A673 (cell line): ENCODE measurements at regions not wholly inside any gene's neighbourhood (a gene's known extent, or its start where the extent isn't known, plus 50 kb on each side); places are given as distances from the start of the nearest gene placed in this dataset.

Source experiments
- BruUV-seq: library from RNA; stranded (reverse); fragments of 400-500 nt; replicated peaks from 2 replicates; lab custom pipeline; 2021; lab: Mats Ljungman, UMichigan
- CTCF ChIA-PET: fragments of 300-600 bp; sonication (Branson Sonifier 250); formaldehyde crosslinking; loops from one replicate; lab custom pipeline; 2022; ENCODE audit warnings: antibody characterized with exemption; lab: Charles Lee
- POLR2A ChIA-PET: fragments of 300-600 bp; sonication (Branson Sonifier 250); formaldehyde crosslinking; loops from one replicate; lab custom pipeline; 2022; ENCODE audit warnings: antibody characterized with exemption; ENCODE audit not compliant: low non-redundant PET; lab: Charles Lee
- DNase-seq: peaks from one replicate; pipeline ENCODE4 v3.0.0-alpha.2; 2015; ENCODE audit warnings: low spot score
- H3K27ac ChIP-seq: fragments of 200-600 bp; sonication (generic); 2 replicates; pipeline ENCODE4 v1.5.1; 2016; ENCODE audit warnings: mixed run types, low read depth, mild to moderate bottlenecking, mixed read lengths, antibody characterized with exemption, low read length; ENCODE audit not compliant: poor library complexity, severe bottlenecking
- H3K27me3 ChIP-seq: fragments of 200-600 bp; sonication (generic); replicated peaks from 2 replicates; pipeline ENCODE4 v1.6.1; 2017; ENCODE audit warnings: mixed run types, low read depth, mild to moderate bottlenecking, mixed read lengths, antibody characterized with exemption, low read length; ENCODE audit not compliant: insufficient read depth, poor library complexity
- H3K36me3 ChIP-seq: fragments of 200-600 bp; sonication (generic); 2 replicates; pipeline ENCODE4 v1.6.1; 2016; ENCODE audit warnings: mixed run types, mild to moderate bottlenecking, mixed read lengths, antibody characterized with exemption, low read length; ENCODE audit not compliant: insufficient read depth, poor library complexity, severe bottlenecking
- H3K4me1 ChIP-seq: fragments of 200-600 bp; sonication (generic); 2 replicates; pipeline ENCODE4 v1.6.1; 2017; ENCODE audit warnings: mixed run types, mild to moderate bottlenecking, mixed read lengths, antibody characterized with exemption, low read length; ENCODE audit not compliant: insufficient read depth, poor library complexity, severe bottlenecking
- H3K4me3 ChIP-seq: fragments of 200-600 bp; sonication (generic); 2 replicates; pipeline ENCODE4 v1.5.1; 2016; ENCODE audit warnings: low read depth, mixed run types, mild to moderate bottlenecking, mixed read lengths, low read length; ENCODE audit not compliant: poor library complexity, severe bottlenecking
- H3K9me3 ChIP-seq: fragments of 200-600 bp; sonication (generic); 2 replicates; pipeline ENCODE4 v1.6.1; 2016; ENCODE audit warnings: mixed run types, low read depth, mild to moderate bottlenecking, mixed read lengths, antibody characterized with exemption, low read length; ENCODE audit not compliant: poor library complexity, severe bottlenecking
- EZH2 ChIP-seq: fragments of 200-600 bp; sonication (generic); IDR thresholded peaks from 2 replicates; pipeline ENCODE4 v1.6.1; 2017; ENCODE audit warnings: borderline replicate concordance, low read depth, mild to moderate bottlenecking, mixed read lengths, antibody characterized with exemption, low read length; ENCODE audit not compliant: poor library complexity, severe bottlenecking
- intact Hi-C: fragments of 100-400 bp; cut with micrococcal nuclease; formaldehyde crosslinking; loops from one replicate; pipeline ENCODE4 v1.10.0; 2022; ENCODE audit not compliant: unreplicated experiment
- TF ChIP-seq, protein P1 (sequence below): fragments of 300-800, 200-600 bp; sonication (generic); conservative IDR thresholded peaks from 2 replicates; pipeline ENCODE4 v1.5.1; 2017; ENCODE audit warnings: low read depth, mild to moderate bottlenecking, antibody characterized with exemption, low read length, moderate library complexity, mixed read lengths

GRCh38 chr12:53852992-53853391 is 85.6 kb upstream of the HOXC13 start:
- no peak overlapping the region for H3K27ac ChIP-seq
- intact Hi-C loops, result no loop called here
- no peaks in the 10 kb centered on the region for H3K9me3 ChIP-seq
- H3K36me3 ChIP-seq, result no peaks in the 10 kb centered on the region
- POLR2A ChIA-PET, result no interaction called here
- no peaks in the 10 kb centered on the region for H3K27me3 ChIP-seq
- DNase-seq, result no peak
- H3K4me3 ChIP-seq, result no peak overlapping the region
- TF ChIP-seq EZH2, result no peak
- TF ChIP-seq, protein P1, sequence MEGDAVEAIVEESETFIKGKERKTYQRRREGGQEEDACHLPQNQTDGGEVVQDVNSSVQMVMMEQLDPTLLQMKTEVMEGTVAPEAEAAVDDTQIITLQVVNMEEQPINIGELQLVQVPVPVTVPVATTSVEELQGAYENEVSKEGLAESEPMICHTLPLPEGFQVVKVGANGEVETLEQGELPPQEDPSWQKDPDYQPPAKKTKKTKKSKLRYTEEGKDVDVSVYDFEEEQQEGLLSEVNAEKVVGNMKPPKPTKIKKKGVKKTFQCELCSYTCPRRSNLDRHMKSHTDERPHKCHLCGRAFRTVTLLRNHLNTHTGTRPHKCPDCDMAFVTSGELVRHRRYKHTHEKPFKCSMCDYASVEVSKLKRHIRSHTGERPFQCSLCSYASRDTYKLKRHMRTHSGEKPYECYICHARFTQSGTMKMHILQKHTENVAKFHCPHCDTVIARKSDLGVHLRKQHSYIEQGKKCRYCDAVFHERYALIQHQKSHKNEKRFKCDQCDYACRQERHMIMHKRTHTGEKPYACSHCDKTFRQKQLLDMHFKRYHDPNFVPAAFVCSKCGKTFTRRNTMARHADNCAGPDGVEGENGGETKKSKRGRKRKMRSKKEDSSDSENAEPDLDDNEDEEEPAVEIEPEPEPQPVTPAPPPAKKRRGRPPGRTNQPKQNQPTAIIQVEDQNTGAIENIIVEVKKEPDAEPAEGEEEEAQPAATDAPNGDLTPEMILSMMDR, result no peak
- no TSS peak for BruUV-seq
- CTCF ChIA-PET, result no interaction called here
- peaks cover 11% of the 10 kb centered on the region for H3K4me1 ChIP-seq

DNA sequence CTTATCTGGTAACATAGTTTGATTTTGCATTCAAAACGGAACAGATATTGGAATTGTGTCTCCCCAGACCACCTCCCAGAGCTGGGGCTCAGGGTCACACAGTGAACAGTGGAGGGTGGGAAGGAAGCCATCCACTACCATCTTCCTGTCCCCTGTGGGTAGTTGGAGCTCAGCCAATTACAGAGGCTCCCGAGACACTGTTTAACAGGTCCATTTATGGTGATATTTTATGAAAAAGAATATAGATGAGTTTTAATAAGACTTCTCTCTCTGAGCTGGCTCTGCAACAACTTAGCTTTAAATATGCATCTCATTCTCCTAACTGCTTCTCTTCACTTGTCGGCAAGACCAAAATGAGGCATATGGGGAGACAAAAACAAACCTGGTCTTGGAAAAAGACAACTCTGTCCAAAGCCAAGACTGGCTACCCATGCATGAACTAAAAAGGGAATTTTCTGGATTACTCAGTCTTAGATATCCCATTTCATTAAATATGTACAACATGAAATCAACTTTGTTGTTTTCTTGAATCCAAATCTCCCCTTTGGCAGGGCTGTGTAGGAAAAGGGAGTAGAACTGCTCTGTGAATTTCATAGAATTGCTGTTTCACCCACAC is 83.8 kb upstream of the HOXC13 start:
- BruUV-seq, result no TSS peak
- CTCF ChIA-PET, result no interaction called here
- Histone ChIP-seq H3K4me1 (peaks cover 11% of the 10 kb centered on the region), H3K27ac (no peak overlapping the region), H3K4me3 (no peak overlapping the region), H3K9me3 (no peaks in the 10 kb centered on the region), H3K36me3 (no peaks in the 10 kb centered on the region), H3K27me3 (no peaks in the 10 kb centered on the region)
- TF ChIP-seq, protein P1, result no peak
- TF ChIP-seq EZH2, result no peak
- POLR2A ChIA-PET, result no interaction called here
- intact Hi-C loops, result no loop called here
- DNase-seq, result peak; percentile 50

- Histone ChIP-seq H3K27ac (no peak overlapping the region), H3K9me3 (no peaks in the 10 kb centered on the region), H3K36me3 (no peaks in the 10 kb centered on the region), H3K4me3 (no peak overlapping the region), H3K4me1 (peaks cover 11% of the 10 kb centered on the region), H3K27me3 (no peaks in the 10 kb centered on the region)
- intact Hi-C loops, result no loop called here
- ChIA-PET POLR2A (interaction anchor here (0.6 kb wide), 1 partner anchor 20 kb away, joined by 4 read pairs; no protein-coding TSS in a partner anchor), CTCF (no interaction called here)
- no TSS peak for BruUV-seq
- TF ChIP-seq, protein P1, result no peak
- no peak for TF ChIP-seq EZH2
- no peak for DNase-seq
Measured at GRCh38 chr12:53856132-53856531, 82.5 kb upstream of the HOXC13 start.
